ENCODE measurements at regions not wholly inside any gene's neighbourhood (a gene's known extent, or its start where the extent isn't known, plus 50 kb on each side); places are given as distances from the start of the nearest gene placed in this dataset.

DNA sequence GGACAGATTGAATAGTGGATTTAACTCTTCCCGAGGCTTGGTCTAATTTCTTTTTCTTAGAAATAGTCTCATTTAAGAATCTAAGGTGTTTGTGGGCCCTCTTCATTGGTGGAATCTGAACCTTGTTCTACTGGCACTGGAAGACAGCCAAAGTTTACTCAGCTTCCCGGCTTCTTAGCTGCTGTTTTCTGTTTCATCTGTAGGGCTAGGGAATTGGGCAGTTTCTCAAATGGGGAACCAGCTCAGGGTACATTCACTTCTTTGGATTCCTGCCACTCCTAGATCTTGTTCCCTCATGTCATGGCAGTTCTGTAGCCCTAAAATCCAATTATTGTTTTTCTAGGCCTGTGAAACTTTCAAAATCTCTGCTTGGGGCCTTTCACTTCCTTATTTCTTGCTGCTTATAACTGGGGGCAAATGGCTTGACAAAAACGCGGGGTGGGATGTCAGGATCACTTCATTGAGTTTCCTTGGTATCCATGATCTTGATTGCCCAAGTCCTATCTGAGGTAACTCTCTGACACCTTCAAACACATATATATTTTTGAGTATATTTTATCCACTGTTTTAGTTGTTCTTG is 985.0 kb downstream of the C4orf33 start:
- DNase-seq: no peak

DNA sequence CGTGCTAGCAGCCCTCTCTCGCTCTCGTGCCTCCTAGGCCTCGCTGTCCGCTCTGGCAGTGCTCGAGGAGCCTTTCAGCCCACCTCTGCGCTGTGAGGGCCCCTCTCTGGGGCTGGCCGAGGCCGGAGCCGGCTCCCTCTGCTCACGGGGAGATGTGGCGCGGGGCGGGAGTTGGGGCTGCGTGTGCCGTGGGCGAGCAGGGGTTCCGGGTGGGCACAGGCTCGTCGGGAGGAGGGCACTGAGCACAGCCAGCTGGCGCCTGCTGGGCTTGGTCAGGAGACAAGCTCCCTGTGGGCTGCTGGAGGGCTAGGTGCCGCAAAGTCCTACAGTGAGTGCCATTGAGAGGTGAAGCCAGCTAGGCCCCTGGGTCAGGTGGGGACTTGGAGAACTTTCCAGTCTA is 994.5 kb downstream of the C4orf33 start:
- DNase-seq: no peak

DNA sequence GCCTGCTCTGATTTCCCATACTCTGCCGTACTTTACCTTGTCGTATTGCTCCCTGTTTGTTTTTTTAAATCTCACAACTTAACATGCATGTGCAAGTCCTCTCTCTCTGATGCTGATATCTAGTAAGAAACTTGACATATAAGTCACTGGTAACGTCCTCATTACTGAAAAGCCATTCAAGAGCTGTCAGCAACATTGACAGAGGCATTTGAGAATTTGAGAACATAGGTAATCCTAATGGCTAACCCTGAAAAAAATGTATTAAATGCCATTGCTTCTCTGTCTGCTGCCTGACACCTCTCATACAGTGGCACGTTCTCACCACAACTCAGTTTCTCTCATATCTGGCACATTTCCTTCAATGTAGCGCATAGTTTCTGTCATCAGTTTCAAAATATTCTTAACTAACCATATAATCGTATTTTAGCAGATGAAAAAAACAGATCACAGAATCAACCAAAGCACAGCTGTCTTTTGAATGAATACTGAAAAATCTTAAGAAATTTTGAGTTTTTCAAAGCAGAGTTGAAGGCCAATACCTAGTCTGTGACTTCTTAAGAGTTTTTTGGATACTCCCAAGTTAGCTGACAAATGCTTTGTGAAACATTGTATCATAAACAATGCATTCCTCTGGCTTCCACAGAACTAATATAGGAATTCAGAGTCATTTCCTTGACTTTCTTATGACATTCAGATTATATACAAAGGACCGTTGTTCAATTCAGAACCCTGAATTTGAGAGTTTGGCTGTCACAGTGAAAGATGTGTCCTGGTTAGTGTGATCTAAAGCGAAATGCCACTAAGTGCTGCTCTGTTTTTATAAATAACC is 996.4 kb downstream of the C4orf33 start:
- DNase-seq: no peak

DNA sequence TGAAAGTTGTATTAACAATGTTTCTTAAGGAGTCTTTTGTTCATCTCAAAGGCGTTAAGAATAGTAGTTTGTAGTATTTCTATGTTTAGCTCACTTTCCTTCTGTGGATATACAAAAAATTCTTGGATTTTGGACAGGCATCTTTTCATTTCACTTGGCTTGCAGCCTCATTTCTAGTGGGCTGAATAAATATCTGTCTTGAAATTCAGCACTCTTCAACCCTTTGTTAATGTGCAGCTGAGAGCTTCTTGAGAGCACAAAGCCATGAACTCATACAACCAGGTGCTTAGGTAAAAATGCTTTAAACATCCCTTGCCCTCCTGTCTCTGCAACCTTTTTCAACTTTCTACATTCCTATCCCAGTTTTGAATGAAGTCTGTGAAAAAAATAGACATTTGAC is 1003.2 kb downstream of the C4orf33 start:
- DNase-seq: no peak

DNA sequence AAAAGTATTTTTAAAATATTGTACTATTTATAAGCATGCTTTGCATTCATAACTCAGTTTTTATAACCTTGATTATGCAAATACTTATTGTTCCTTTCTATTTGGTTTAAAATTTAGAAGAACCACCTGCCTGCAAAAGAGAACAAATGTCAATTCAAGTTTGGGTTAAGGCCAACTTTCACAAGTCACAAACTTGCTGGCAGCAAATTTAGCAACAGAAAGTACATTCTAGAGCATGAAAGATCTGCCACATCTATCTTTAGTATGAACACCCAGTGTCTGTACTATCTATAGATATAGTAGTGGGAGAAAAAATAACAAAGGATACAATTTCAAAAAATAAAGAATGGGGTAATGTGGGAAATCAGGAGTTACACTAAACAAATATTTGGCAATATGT is 1014.2 kb downstream of the C4orf33 start:
- DNase-seq: no peak

DNA sequence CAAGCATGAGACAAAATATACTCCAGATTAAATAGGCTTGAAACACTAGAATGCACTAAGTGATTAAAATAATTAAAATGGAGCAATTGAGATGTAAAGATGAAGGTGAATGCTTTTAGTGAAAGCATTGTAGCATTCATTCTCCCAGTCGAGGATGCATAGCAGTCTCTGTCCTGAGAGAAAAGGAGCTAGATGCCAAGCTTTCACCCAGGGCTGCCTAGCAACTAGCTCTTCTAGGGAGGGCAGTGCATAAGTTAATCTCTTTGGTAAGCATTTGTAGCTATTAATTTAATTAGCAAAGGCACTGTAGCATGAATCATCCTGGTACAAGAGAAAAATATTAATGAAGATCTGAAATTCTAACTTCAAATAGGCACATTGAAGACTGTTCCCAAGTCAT is 1014.8 kb downstream of the C4orf33 start:
- no peak for DNase-seq

DNA sequence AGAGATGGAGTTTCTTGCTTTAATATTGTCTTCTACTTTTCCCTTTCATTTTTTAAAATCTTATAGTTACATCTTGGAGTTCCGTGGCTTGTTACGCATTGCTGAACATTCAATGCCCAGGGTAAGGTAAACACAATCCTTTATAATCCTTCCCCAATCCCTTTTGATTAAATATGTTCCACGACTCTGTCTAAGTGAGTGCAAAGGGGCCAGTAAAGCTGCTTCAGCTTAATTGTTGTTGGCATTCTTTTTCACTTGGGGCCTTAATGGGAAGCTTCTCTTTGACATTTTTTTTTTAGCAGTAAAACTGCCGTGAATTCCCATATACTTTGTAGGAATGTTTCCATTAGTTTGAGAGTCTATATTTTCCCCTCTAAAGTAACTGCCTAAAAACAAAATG is 1028.1 kb downstream of the C4orf33 start:
- no peak for DNase-seq

DNA sequence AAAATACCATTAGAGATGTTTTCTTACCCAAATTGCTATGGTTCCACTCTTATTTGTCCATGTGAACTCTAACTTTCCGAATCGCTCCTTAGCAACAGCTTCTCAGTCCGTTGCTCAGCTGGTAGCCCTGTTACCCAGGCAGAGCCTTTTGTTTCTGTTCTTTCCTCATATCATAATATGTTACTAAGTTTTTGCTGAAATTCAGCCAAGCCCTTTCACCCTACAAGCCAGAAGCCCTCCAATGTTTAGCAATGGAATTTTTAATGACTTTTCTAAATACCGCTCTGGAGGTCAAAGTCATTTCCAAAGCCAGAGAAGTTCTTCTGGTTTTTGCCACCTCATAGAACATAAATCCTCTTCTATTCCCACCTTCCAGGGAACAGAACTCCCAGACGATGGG is 1029.5 kb downstream of the C4orf33 start:
- DNase-seq: no peak

DNA sequence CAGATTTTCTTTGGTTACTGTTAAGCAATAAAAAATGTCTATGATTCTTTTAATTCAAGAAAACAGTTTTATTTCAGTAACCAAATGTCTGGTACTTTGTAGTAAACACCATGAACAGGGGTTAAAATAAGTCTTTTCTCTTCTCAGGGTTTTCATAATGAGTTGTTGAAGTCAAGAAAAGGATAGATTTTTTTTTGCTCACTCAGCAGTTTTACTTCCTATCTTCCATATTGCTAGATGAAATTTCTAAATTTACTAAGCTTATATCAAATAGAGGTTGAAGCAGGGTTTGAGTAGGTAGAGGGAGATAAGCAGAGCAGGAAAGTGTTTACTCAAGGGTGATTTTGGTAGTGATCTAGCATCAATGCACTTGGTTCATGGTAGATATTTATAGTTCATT is 1031.3 kb downstream of the C4orf33 start:
- no peak for DNase-seq

DNA sequence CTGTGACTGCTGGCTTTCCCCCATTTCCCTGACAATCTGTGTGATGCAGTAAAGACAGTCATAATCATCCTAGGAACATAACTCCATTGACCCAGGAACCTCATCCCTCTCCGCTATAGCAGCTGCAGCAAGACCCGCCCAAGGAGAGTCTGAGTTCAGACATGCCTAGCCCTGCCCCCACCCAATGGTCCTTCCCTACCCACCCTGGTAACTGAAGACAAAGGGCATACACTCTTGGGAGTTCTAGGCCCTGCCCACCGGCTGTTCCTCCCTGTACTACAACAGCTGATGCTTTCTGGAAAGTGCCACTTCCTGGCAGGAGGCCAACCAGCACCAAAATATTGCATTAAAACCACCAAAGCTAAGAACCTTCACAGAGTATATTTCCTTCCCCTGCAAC is 1035.6 kb downstream of the C4orf33 start:
- DNase-seq: no peak

DNA sequence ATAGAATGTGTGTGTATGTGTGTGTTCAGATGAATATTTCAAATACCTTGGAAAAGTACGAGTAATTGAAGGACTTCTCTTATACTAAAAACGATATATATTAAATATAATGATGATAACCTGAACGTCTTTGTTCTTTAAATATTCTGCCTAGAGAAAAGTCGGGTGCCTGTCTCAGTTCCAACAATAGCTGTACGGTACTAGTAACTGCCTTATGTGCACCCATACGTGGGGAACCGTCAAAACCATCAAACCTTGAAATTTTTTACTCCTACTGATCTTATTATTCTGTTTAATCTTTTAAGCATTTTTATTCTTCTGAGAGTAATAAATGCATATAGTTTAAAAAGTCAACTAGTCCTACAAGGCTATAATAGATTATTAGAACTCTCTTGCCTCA is 1045.7 kb downstream of the C4orf33 start:
- DNase-seq: no peak

DNA sequence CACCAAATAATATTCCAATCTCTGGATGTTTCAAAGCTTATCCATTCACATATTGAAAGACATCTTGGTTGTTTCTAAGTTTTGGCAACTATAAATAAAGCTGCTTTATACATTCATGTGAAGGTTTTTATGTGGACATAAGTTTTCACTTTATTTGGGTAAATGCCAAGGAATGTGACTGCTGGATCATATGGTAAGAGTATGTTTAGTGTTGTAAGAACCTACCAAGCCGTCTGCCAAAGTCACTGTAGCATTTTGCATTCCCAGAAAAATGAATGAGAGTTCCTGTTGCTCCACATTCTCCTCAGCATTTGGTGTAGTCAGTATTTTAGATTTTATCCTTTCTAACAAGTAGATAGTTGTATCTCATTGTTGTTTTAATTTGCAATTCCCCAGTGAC is 1047.7 kb downstream of the C4orf33 start:
- no peak for DNase-seq

DNA sequence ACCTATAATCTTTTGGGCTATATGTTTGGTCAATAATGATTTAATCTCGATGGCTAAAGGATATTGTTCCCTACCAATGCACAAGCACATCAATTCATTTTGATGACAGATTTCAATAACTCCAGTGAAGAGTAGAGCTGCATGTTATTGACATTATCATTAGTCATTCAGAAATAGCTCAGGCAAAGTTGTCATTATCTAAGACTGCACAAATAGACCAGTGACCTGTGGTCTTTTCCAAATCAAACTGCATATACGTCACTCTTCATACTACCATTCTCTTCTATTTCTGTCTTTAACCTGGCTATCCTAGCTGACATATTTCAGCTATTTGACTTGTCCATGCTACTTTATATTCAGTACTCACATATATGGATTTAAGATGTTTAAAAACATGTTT is 1050.8 kb downstream of the C4orf33 start:
- DNase-seq: no peak

DNA sequence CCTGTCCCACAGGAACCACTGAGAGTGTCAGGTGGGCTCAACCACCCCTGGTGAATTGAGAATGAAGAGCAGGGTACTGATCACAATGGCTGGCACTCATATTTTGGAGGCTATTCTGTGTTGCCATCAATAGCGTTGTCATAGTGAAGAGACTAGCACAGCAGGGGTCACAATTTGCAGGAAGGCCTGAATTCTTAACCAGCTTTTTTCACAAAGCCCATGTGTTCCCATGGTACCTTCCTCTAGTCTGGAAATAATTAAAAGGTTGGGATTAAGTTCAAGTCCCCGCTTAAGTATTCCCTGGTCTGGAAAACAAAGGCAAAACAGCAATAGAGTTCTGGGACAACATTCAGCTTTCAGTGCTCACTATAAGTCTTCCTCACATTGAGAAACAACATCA is 1051.7 kb downstream of the C4orf33 start:
- DNase-seq: no peak

DNA sequence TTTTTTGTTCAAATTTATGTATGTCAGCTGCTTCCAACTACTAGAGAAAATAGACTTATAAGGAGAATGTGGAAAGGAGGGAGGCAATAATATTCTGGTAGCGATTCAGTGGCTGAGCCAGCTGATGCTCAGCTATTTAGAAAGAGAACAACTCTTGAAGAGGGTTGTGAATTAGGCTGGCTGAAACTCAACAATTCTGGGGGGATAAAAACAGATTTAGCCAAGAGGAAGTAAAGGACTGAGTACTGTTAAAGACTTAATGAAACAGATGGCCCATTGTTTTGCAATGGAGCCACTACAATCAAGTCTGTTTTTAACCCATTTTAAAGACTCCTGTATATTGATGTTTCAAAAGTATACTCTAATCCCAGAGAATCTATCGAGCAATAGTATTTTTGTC is 1058.9 kb downstream of the C4orf33 start:
- DNase-seq: no peak

DNA sequence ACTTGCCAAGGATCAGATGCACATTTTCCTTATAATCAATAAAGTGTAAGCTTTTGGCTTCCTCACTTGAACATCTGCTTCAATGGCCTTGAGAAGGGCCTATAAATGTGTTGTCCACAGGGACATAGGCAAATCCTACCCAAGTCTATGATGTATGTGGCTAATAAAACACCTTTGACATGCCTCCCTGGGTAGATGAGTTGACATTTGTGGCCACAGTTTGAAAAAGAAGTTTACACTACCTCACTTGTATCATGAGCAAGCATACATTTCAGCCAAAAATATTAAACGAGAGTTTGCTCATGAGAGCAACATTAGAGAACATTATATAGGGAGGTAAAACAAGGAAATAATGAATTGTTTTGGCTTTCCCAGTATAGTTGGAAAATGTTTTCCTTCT is 1067.7 kb downstream of the C4orf33 start:
- no peak for DNase-seq

DNA sequence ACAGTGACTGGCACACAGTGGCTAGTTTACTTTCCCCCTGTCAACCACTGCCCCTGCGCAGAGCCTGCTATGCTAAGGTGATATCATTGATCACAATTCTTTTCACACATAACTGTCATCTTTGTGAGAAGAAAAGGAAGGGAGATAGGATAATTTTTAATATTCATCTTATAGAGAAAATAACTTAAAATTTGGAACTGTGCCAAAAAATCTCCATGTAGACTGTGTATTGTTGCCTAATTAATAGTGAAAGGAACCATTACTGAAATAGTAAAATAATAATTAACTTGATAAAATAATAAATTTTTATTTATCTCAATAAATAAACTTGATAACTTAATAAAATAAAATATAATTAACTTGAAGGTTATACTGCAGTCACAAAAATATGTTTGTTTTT is 1069.4 kb downstream of the C4orf33 start:
- DNase-seq: no peak

DNA sequence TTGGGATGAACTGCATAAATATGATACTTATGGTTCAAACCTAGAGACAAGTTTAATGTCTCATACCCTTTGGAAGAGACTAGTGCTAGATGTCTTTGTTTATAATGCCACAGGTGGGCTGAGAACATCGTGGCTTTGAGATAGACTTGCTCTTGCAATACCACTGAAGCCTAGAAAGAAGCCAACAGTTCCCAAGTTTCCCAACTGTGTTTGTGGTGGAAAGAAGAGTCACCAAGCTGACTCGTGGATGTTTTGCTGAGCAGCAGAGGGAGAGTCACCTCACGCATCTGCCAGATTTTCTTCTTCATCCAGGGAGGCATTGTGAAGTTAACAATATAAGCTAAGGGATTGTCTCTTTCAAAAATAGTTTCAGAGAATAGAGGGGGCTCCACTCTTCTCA is 1076.2 kb downstream of the C4orf33 start:
- no peak for DNase-seq

DNA sequence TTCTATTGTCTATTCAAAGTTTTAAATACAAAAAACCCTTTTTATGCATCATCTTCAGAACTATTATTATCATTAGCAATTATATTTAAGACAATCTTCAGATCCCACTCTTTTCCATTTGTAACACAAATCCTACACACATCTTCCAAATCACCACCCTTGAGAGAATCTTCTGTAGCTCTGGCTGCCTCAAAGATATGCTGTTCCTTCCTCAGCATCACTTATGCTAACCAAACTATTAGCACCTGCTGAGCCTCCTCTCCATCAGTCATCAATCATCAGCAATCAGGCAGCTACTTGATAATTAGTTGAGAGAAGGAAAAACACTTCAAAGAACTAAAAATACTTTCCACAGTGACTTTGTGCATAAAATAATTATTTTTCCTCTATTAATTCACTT is 1082.2 kb downstream of the C4orf33 start:
- DNase-seq: no peak

DNA sequence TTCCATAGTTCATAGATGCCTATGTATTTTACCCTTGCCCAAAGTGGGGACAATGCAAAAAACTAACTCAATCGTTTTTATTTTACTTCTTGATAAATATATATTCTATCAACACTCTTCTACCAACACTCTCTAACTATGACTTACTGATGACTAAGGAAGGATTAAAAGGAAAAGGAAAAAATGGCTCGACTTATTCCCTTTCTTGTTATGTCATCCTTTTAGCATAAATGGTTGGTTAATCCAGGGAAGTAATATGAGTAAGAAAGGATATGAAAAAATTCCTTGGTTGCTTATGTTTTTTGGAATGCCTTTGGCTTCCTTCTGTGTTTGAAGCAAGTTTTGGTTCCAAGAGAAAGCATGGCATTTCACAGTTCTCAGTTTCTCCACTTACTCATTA is 1087.1 kb downstream of the C4orf33 start:
- DNase-seq: no peak

DNA sequence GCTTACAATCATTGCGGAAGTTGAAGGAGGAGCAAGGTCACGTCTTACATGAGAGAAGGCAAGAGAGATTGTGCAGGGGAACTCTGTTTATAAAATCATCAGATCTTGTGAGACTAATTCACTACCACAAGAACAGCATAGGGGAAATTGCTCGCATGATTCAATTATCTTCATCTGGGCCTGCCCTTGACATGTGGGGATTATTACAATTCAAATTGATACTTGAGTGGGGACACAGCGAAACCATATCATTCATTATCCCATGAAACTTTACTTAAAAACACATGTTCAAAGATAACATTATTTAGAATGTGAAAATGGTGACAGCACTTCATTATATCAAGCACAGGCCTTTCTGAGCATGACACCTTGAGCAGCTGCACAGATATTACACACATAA is 1087.8 kb downstream of the C4orf33 start:
- no peak for DNase-seq

DNA sequence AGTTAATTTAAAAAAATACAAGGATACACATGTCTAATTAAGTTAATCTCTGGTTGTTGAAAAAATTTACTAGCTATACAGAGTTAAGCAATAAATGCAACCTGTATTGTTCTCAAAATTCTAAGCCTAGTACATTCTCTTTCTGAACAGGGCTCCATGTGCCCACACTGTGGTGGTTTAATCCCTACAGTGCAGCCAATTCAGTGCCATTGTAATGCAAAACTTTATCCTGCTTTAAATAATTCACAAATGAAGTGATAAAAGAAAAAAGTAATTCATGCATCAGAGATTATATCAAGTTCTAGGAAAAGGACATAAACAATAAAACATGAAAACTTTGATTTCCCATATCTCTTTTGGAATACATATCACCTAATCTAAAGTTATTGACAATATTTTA is 1089.2 kb downstream of the C4orf33 start:
- no peak for DNase-seq

DNA sequence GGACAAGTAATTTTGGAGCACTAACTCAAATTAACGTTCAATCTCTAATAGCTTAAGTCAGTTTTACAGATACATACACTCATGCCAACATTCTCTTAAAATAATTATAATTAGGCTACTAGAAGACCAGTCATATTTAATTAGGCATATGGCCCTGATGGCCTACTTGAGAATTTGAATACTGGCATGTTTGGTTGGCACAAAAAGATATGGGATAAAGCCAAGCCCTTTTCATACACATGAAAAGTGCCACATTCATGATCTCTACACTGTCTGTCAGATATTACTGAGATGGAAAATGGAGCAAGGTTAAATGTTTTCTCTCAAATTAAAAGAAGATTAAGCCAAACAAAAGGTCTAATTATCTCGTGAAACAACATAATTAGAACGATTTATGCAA is 1091.0 kb downstream of the C4orf33 start:
- no peak for DNase-seq

DNA sequence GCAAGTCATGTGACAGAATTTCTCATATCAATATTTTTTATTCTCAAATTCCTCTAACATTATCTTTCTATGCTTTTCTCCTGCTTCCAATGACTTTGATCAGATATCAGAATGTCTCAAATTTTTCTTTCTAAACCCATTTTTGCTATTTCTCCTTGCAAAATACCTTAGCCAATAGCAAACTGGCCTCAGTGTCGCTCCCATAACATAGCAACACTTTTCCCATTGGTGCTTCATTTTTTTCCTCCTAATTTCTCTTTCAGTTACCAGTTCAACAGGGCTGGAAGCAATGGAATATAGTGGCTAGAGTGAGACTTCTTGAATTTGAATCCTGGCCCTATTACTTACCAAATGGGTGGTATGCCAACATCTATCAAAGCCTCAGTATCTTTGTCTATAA is 1091.6 kb downstream of the C4orf33 start:
- no peak for DNase-seq

DNA sequence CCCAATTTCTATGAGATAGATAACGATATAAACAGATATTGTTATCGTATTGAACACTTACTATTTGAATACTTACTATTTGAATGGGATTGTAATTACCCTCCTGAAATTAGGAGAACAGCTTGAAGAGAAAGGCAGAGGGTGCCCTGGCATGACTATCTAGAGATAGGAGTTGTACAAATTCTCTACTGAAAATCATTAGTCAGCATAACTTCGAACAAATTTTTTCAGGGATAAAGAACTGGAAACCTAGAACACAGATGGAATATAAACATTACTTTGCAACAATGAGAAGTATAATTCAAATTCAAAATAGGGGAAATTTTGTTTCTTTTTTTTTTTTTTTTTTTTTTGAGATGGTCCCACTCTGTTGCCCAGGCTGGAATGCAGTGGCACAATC is 1096.8 kb downstream of the C4orf33 start:
- DNase-seq: no peak
